ENCODE measurements at regions not wholly inside any gene's neighbourhood (a gene's known extent, or its start where the extent isn't known, plus 50 kb on each side); places are given as distances from the start of the nearest gene placed in this dataset.

DNA sequence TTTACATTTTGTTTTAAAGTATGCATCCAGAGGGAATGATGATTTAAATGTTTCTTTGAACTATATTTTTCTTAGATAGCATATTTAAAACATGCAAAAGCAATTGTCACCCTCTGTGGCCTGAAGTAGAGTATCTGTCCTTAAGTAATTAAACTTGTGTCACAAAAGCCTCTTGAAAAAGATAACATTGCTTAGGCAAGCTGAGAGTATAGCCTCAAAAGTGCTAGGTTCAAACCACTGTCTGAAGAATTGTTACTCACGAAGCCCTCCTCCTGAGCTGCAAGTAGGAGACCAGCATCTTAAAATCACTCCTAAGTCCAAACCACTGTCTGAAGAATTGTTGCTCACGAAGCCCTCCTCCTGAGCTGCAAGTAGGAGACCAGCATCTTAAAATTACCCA, 378.0 kb upstream of the PRR16 start:
- TF ChIP-seq, protein P1, sequence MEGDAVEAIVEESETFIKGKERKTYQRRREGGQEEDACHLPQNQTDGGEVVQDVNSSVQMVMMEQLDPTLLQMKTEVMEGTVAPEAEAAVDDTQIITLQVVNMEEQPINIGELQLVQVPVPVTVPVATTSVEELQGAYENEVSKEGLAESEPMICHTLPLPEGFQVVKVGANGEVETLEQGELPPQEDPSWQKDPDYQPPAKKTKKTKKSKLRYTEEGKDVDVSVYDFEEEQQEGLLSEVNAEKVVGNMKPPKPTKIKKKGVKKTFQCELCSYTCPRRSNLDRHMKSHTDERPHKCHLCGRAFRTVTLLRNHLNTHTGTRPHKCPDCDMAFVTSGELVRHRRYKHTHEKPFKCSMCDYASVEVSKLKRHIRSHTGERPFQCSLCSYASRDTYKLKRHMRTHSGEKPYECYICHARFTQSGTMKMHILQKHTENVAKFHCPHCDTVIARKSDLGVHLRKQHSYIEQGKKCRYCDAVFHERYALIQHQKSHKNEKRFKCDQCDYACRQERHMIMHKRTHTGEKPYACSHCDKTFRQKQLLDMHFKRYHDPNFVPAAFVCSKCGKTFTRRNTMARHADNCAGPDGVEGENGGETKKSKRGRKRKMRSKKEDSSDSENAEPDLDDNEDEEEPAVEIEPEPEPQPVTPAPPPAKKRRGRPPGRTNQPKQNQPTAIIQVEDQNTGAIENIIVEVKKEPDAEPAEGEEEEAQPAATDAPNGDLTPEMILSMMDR (IDR thresholded peaks at IDR 0.05; ENCODE audit: low read depth, low read length), result no peak
- H3K4me3 ChIP-seq (replicated peaks in 1 of 2; ENCODE audit: low read depth in 2 of 2, low read length in 2 of 2), result no peak overlapping the region
- no peak for DNase-seq (ENCODE audit: low read depth in 2 of 2)

- H3K4me3 ChIP-seq (replicated peaks in 1 of 2; ENCODE audit: low read depth in 2 of 2, low read length in 2 of 2), result no peak overlapping the region
- DNase-seq (ENCODE audit: low read depth in 2 of 2), result peak; percentile 5 to 13
- TF ChIP-seq, protein P1 (IDR thresholded peaks at IDR 0.05; ENCODE audit: low read depth, low read length), result no peak
Measured at GRCh38 chr5:120088412-120088811, 375.7 kb upstream of the PRR16 start.

DNA sequence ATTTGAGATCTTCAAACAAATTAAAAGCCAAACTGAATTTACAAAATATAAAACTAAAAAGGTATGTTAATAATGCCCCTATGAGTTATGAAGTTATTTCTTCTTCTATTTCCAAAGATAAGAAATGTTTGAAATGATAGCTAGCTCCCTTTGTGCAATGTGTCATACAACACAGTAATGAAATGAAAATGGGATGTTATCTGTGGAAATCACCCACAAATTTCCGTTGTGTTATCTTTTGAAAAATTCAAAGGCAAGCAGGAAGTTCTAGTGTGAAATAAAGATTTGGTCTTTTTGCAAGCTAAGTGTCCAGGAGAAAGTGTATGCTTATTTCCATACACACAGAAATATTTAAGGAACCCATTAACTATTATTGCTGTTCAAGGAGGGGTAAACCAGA, 375.3 kb upstream of the PRR16 start:
- TF ChIP-seq, protein P1 (IDR thresholded peaks at IDR 0.05; ENCODE audit: low read depth, low read length), result no peak
- no peak for DNase-seq (ENCODE audit: low read depth in 2 of 2)

DNA sequence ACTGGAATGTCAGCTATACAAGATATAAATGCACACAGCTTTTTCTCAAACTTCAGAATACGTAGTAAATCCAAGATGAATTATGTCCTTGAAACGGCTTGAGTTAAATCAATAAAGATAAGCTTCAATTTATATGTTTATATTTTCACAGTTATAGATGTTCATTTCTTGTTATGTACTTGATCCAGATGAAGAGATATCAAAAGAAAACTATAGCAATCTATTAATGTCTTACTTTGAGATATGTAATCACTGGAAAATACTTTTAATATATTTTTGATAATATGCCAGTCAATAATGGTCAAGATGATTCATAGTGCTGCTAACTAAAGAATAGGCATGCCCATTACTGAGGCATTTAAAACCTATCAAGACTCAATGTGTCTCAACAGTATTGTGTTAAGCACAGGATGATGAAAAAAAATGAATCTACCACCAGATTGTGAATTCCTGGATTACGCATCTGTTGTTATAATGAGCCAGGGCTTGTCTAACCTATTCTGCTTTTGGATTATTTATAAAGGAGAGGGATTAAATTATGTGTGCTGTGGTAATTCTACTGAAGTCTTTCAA, 372.6 kb upstream of the PRR16 start:
- TF ChIP-seq, protein P1 (IDR thresholded peaks at IDR 0.05; ENCODE audit: low read depth, low read length), result no peak
- no peak overlapping the region for H3K4me3 ChIP-seq (replicated peaks in 1 of 2; ENCODE audit: low read depth in 2 of 2, low read length in 2 of 2)
- DNase-seq (ENCODE audit: low read depth in 2 of 2), result peak in 1 of 2 donors; percentile 27

More for the DNA sequence above, 375.3 kb upstream of the PRR16 start:
- H3K4me3 ChIP-seq (replicated peaks in 1 of 2; ENCODE audit: low read depth in 2 of 2, low read length in 2 of 2), result no peak overlapping the region

DNA sequence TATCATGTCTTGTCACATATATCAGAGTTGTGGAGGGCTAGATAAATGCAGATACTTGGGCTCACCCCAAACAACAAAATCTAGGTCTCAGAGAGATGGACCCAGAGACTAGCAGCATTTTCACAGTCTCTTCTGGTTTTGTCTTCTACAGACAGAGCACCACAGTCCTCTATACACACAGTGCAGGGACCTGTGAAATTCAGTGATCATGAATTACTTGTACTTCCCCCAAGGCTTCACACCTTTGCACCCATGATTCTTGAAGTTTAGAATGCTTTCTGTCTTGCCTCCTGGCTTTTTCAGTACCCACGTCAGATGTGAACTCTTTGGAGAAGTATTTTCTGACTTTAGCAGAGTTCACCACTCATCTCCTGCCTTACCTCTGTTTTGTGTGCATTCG, 371.5 kb upstream of the PRR16 start:
- DNase-seq (ENCODE audit: low read depth in 2 of 2), result no peak
- H3K4me3 ChIP-seq (replicated peaks in 1 of 2; ENCODE audit: low read depth in 2 of 2, low read length in 2 of 2), result no peak overlapping the region
- TF ChIP-seq, protein P1 (IDR thresholded peaks at IDR 0.05; ENCODE audit: low read depth, low read length), result no peak

- TF ChIP-seq, protein P1 (IDR thresholded peaks at IDR 0.05; ENCODE audit: low read depth, low read length), result no peak
Measured at GRCh38 chr5:120093178-120093577, 370.9 kb upstream of the PRR16 start.

DNA sequence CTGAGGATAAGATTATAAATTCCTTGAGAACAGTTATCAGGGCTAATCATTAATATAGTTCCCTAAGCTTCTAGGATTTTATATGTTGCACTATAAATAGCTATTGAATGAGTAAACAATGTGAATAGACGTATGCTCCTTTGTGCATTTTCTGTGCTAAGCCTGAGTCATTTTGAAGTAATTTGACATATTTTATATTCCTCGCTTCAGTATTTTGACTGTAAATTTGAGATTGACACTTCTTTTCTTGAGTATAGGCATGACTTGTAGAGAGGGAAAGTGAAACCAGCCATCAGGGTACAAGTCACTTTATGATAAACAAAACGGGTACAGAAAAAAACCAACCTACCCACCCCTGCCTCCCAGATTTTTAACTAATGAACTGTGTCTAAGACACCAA, 367.7 kb upstream of the PRR16 start:
- peak overlapping the region in 1 of 2 donors; percentile 9 for H3K4me3 ChIP-seq (replicated peaks in 1 of 2; ENCODE audit: low read depth in 2 of 2, low read length in 2 of 2)
- DNase-seq (ENCODE audit: low read depth in 2 of 2), result peak; percentile 32 to 72
- TF ChIP-seq, protein P1 (IDR thresholded peaks at IDR 0.05; ENCODE audit: low read depth, low read length), result no peak

More at GRCh38 chr5:120093178-120093577, 370.9 kb upstream of the PRR16 start:
- no peak overlapping the region for H3K4me3 ChIP-seq (replicated peaks in 1 of 2; ENCODE audit: low read depth in 2 of 2, low read length in 2 of 2)
- DNase-seq (ENCODE audit: low read depth in 2 of 2), result no peak

All from cardiac fibroblast (primary cell).